Keratinocyte (primary cell): ENCODE measurements at regions not wholly inside any gene's neighbourhood (a gene's known extent, or its start where the extent isn't known, plus 50 kb on each side); places are given as distances from the start of the nearest gene placed in this dataset.

ENCODE experiments used
- DNase-seq: peaks from one replicate; pipeline ENCODE4 v3.0.0-alpha.2; 2011; ENCODE audit warnings: low read depth, missing footprints, low spot score
- FAIRE-seq: peaks from 2 replicates; lab custom pipeline; 2011; peaks lifted over from hg19 to GRCh38; lab: Jason Lieb, UNC
- H2AFZ ChIP-seq: 2 replicates; pipeline ENCODE4 v1.6.0; 2012; ENCODE audit warnings: low read length, control low read depth, inconsistent platforms; ENCODE audit not compliant: control insufficient read depth
- H3K27ac ChIP-seq: 2 replicates; pipeline ENCODE4 v1.5.1; 2011; ENCODE audit warnings: low read length; ENCODE audit not compliant: control insufficient read depth, insufficient read depth
- H3K27me3 ChIP-seq: 3 replicates; pipeline ENCODE4 v1.6.0; 2011; ENCODE audit warnings: low read length; ENCODE audit not compliant: control insufficient read depth, insufficient read depth; ENCODE audit errors: extremely low read depth
- H3K36me3 ChIP-seq, 2 experiments: 2 replicates in 1 of 2; 3 replicates in 1 of 2; pipeline ENCODE4 v1.5.1; 2011; ENCODE audit warnings: low read length in 2 of 2, mild to moderate bottlenecking in 1 of 2; ENCODE audit not compliant: control insufficient read depth in 2 of 2, insufficient read depth in 2 of 2; ENCODE audit errors: extremely low read depth in 1 of 2
- H3K4me1 ChIP-seq: 3 replicates; pipeline ENCODE4 v1.5.1; 2011; ENCODE audit warnings: low read length; ENCODE audit not compliant: control insufficient read depth, insufficient read depth; ENCODE audit errors: extremely low read depth
- H3K4me2 ChIP-seq: 3 replicates; pipeline ENCODE4 v1.6.0; 2011; ENCODE audit warnings: low read depth, low read length; ENCODE audit not compliant: control insufficient read depth, insufficient read depth; ENCODE audit errors: extremely low read depth
- H3K4me3 ChIP-seq, 3 experiments: fragments of 200-600 bp in 1 of 3; sonication (generic) in 1 of 3; 2 replicates in 2 of 3; 3 replicates in 1 of 3; pipeline ENCODE4 v1.5.1; 2011 to 2016; ENCODE audit warnings: low read length in 3 of 3, mild to moderate bottlenecking in 3 of 3, control low read depth in 2 of 3, inconsistent platforms in 1 of 3, low read depth in 1 of 3, mixed read lengths in 1 of 3, mixed run types in 1 of 3, moderate library complexity in 1 of 3; ENCODE audit not compliant: control insufficient read depth in 2 of 3, insufficient read depth in 2 of 3; ENCODE audit errors: extremely low read depth in 1 of 3
- H3K79me2 ChIP-seq: 2 replicates; pipeline ENCODE4 v1.6.0; 2012; ENCODE audit warnings: low read length; ENCODE audit not compliant: control insufficient read depth, insufficient read depth
- H3K9ac ChIP-seq: 3 replicates; pipeline ENCODE4 v1.6.0; 2011; ENCODE audit warnings: low read length; ENCODE audit not compliant: control insufficient read depth, insufficient read depth; ENCODE audit errors: extremely low read depth
- H3K9me1 ChIP-seq: 3 replicates; pipeline ENCODE4 v1.6.0; 2011; ENCODE audit warnings: low read length; ENCODE audit not compliant: control insufficient read depth, insufficient read depth; ENCODE audit errors: extremely low read depth
- H3K9me3 ChIP-seq: 2 replicates; pipeline ENCODE4 v1.5.1; 2012; ENCODE audit warnings: low read depth, low read length; ENCODE audit not compliant: control insufficient read depth
- H4K20me1 ChIP-seq: 3 replicates; pipeline ENCODE4 v1.6.0; 2011; ENCODE audit warnings: low read length; ENCODE audit not compliant: control insufficient read depth, insufficient read depth; ENCODE audit errors: extremely low read depth
- CTCF ChIP-seq, 3 experiments: IDR thresholded peaks in 1 of 3; conservative IDR thresholded peaks in 1 of 3; optimal IDR thresholded peaks in 1 of 3; 2 replicates in 2 of 3; 3 replicates in 1 of 3; pipeline versions ENCODE3 to v1.5.1; 2011; ENCODE audit warnings: low read length in 3 of 3, mild to moderate bottlenecking in 3 of 3, moderate library complexity in 2 of 3, control low read depth in 1 of 3, inconsistent platforms in 1 of 3; ENCODE audit not compliant: insufficient read depth in 2 of 3; ENCODE audit errors: extremely low read depth in 1 of 3
- EZH2 ChIP-seq: IDR thresholded peaks from one replicate; pipeline ENCODE4 v1.6.1; 2012; ENCODE audit warnings: inconsistent platforms, mild to moderate bottlenecking, low read length, moderate library complexity
- dilution Hi-C: fragments of 300-500 bp; cut with MboI; formaldehyde crosslinking; loops from one replicate; pipeline ENCODE4 v1.7.0; 2020; ENCODE audit warnings: low sequenced_read_pairs; ENCODE audit not compliant: extremely low pct_ligation_motif_present

GRCh38 chr1:43073490-43074230 lies 98.4 kb downstream of the EBNA1BP2 start:
- Histone ChIP-seq H2AFZ (no peak overlapping the region), H4K20me1 (no peaks in the 10 kb centered on the region), H3K79me2 (no peaks in the 10 kb centered on the region), H3K4me2 (no peak overlapping the region), H3K4me1 (peaks cover 5% of the 10 kb centered on the region), H3K9me3 (no peaks in the 10 kb centered on the region), H3K27ac (no peak overlapping the region), H3K9ac (no peak overlapping the region), H3K9me1 (no peaks in the 10 kb centered on the region), H3K4me3 (no peak overlapping the region), H3K27me3 (no peaks in the 10 kb centered on the region), H3K36me3 (no peaks in the 10 kb centered on the region)
- peak; percentile 90 for FAIRE-seq
- TF ChIP-seq EZH2 (no peak), CTCF (optimal IDR thresholded peaks at IDR 0.05 in 1 of 3, IDR thresholded peaks at IDR 0.05 in 1 of 3, conservative IDR thresholded peaks at IDR 0.05 in 1 of 3; ENCODE audit: extremely low read depth in 1 of 3, insufficient read depth in 2 of 3, low read length in 3 of 3) (peak; percentile 73 to 89 (median 83))
- DNase-seq = no peak
- dilution Hi-C loops = no loop called here

GRCh38 chr1:43072314-43072713 lies 99.8 kb downstream of the EBNA1BP2 start:
- TF ChIP-seq EZH2 (no peak), CTCF (optimal IDR thresholded peaks at IDR 0.05 in 1 of 3, IDR thresholded peaks at IDR 0.05 in 1 of 3, conservative IDR thresholded peaks at IDR 0.05 in 1 of 3; ENCODE audit: extremely low read depth in 1 of 3, insufficient read depth in 2 of 3, low read length in 3 of 3) (no peak)
- Histone ChIP-seq H4K20me1 (no peaks in the 10 kb centered on the region), H2AFZ (no peak overlapping the region), H3K79me2 (no peaks in the 10 kb centered on the region), H3K36me3 (no peaks in the 10 kb centered on the region), H3K4me2 (no peak overlapping the region), H3K9me1 (no peaks in the 10 kb centered on the region), H3K9ac (no peak overlapping the region), H3K4me3 (no peak overlapping the region), H3K27me3 (no peaks in the 10 kb centered on the region), H3K27ac (no peak overlapping the region), H3K4me1 (peaks cover 6% of the 10 kb centered on the region), H3K9me3 (no peaks in the 10 kb centered on the region)
- DNase-seq (no peak), FAIRE-seq (no peak)
- dilution Hi-C loops = no loop called here
